ENCODE measurements at regions not wholly inside any gene's neighbourhood (a gene's known extent, or its start where the extent isn't known, plus 50 kb on each side); places are given as distances from the start of the nearest gene placed in this dataset.

DNA sequence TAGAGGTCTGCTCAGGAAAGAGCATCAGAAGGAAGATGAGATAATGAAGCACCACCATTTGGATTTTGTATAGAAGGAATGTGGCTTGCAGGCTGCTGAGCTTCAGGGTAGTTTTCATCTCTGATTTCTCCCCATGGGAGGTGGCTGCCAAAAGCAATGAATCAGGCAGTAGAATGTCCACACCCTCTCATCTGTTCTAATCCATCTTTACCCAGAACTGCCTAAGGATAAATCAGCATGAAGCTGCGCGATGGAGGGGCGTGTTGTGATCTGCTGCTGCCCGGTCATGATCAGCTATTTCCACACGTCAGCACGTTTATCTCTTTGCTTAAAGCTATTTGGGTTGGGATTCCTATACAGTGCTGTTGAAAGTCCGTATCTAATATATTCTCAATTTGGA lies 295.4 kb downstream of the FOXA2 start:
- Mint-ChIP-seq H3K27me3 (no peaks in the 10 kb centered on the region), H3K9me3 (peaks cover 0 to 12% (median 6%) of the 10 kb centered on the region in 8 donors), H3K4me3 (no peak overlapping the region), H3K4me1 (no peaks in the 10 kb centered on the region), H3K27ac (no peak overlapping the region), H3K36me3 (no peaks in the 10 kb centered on the region)
- H3K4me1 ChIP-seq (ENCODE audit: insufficient read depth, low read length): no peaks in the 10 kb centered on the region
- no peaks in the 10 kb centered on the region for H3K27me3 ChIP-seq (ENCODE audit: insufficient read depth, low read length)
- H3K36me3 ChIP-seq (ENCODE audit: insufficient read depth, low read length): no peaks in the 10 kb centered on the region
- no peaks in the 10 kb centered on the region for H3K9me3 ChIP-seq (ENCODE audit: control insufficient read depth in 1 of 2, low read length in 2 of 2)
- CTCF ChIA-PET (ENCODE audit: partially characterized antibody): no interaction called here
- POLR2A ChIA-PET (ENCODE audit: partially characterized antibody): no interaction called here
- intact Hi-C loops (cut with micrococcal nuclease): no loop called here
- no peak for DNase-seq
- no peak overlapping the region for H3K4me3 ChIP-seq (ENCODE audit: low read length in 2 of 2)
- H3K27ac ChIP-seq (ENCODE audit: low read depth, low read length): no peak overlapping the region

DNA sequence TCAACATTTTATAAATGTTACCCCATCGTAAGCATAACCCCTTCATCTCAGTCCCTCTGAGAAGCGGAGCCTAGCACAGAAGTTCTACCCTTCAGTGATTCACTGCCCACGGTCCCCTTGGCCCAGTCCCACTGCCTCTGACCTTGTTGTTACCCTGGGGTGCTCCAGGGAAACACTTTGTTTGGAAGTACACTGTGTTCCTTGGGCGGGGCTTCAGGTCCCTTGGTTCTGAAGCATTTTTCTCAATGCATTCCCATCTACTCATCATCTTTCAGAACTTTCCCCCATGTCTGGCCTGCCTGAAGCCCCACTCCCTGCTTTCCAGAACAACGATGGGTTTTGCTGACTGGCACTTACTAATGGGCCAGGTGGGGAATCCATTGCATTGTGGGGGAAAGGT lies 296.2 kb downstream of the FOXA2 start:
- Mint-ChIP-seq H3K4me3 (no peak overlapping the region), H3K9me3 (peaks cover 0 to 12% (median 5%) of the 10 kb centered on the region in 8 donors), H3K27me3 (no peaks in the 10 kb centered on the region), H3K4me1 (no peaks in the 10 kb centered on the region), H3K36me3 (no peaks in the 10 kb centered on the region), H3K27ac (no peak overlapping the region)
- intact Hi-C loops (cut with micrococcal nuclease): no loop called here
- H3K4me3 ChIP-seq (ENCODE audit: low read length in 2 of 2): no peak overlapping the region
- H3K9me3 ChIP-seq (ENCODE audit: control insufficient read depth in 1 of 2, low read length in 2 of 2): no peaks in the 10 kb centered on the region
- ChIA-PET CTCF (ENCODE audit: partially characterized antibody) (no interaction called here), POLR2A (ENCODE audit: partially characterized antibody) (no interaction called here)
- no peaks in the 10 kb centered on the region for H3K27me3 ChIP-seq (ENCODE audit: insufficient read depth, low read length)
- no peaks in the 10 kb centered on the region for H3K4me1 ChIP-seq (ENCODE audit: insufficient read depth, low read length)
- no peak for DNase-seq
- no peaks in the 10 kb centered on the region for H3K36me3 ChIP-seq (ENCODE audit: insufficient read depth, low read length)
- no peak overlapping the region for H3K27ac ChIP-seq (ENCODE audit: low read depth, low read length)

DNA sequence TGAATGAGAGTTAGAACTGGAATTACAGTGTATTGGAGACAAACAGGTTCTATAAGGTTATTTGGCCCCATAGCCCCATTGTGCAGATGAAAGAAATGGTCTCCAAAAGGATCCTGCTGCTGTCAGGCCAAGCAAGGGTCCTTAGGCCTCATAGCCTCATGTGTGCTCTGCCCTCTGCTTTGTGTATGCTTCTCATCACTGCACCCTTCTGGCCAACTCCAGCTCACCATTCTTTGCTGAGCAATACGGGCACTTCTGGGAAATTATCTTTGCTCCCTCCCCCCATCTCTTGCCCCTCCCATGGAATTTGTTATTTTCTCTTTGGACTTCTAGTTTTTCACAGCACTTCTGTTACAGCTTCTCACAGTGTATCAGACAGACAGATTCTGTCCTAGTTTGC lies 298.8 kb downstream of the FOXA2 start:
- Mint-ChIP-seq H3K4me3 (no peak overlapping the region), H3K27ac (no peak overlapping the region), H3K36me3 (no peaks in the 10 kb centered on the region), H3K9me3 (peaks cover 0 to 7% (median 5%) of the 10 kb centered on the region in 8 donors), H3K27me3 (no peaks in the 10 kb centered on the region), H3K4me1 (no peaks in the 10 kb centered on the region)
- no peak for DNase-seq
- Histone ChIP-seq H3K4me1 (ENCODE audit: insufficient read depth, low read length) (no peaks in the 10 kb centered on the region), H3K27ac (ENCODE audit: low read depth, low read length) (no peak overlapping the region), H3K27me3 (ENCODE audit: insufficient read depth, low read length) (no peaks in the 10 kb centered on the region), H3K36me3 (ENCODE audit: insufficient read depth, low read length) (no peaks in the 10 kb centered on the region), H3K9me3 (ENCODE audit: control insufficient read depth in 1 of 2, low read length in 2 of 2) (no peaks in the 10 kb centered on the region), H3K4me3 (ENCODE audit: low read length in 2 of 2) (no peak overlapping the region)
- intact Hi-C loops (cut with micrococcal nuclease): no loop called here
- ChIA-PET POLR2A (ENCODE audit: partially characterized antibody) (no interaction called here), CTCF (ENCODE audit: partially characterized antibody) (no interaction called here)

GRCh38 chr20:22282696-22283095 lies 301.7 kb downstream of the FOXA2 start:
- Mint-ChIP-seq H3K27me3 (no peaks in the 10 kb centered on the region), H3K4me3 (no peak overlapping the region), H3K36me3 (no peaks in the 10 kb centered on the region), H3K4me1 (no peaks in the 10 kb centered on the region), H3K27ac (no peak overlapping the region), H3K9me3 (peaks cover 0 to 14% (median 5%) of the 10 kb centered on the region in 8 donors)
- intact Hi-C loops (cut with micrococcal nuclease): no loop called here
- Histone ChIP-seq H3K4me3 (ENCODE audit: low read length in 2 of 2) (no peak overlapping the region), H3K27me3 (ENCODE audit: insufficient read depth, low read length) (no peaks in the 10 kb centered on the region), H3K27ac (ENCODE audit: low read depth, low read length) (no peak overlapping the region), H3K36me3 (ENCODE audit: insufficient read depth, low read length) (no peaks in the 10 kb centered on the region), H3K4me1 (ENCODE audit: insufficient read depth, low read length) (no peaks in the 10 kb centered on the region), H3K9me3 (ENCODE audit: control insufficient read depth in 1 of 2, low read length in 2 of 2) (no peaks in the 10 kb centered on the region)
- POLR2A ChIA-PET (ENCODE audit: partially characterized antibody): no interaction called here
- DNase-seq: no peak
- CTCF ChIA-PET (ENCODE audit: partially characterized antibody): no interaction called here

GRCh38 chr20:22274330-22274729 lies 310.0 kb downstream of the FOXA2 start:
- no peaks in the 10 kb centered on the region for H3K4me1 Mint-ChIP-seq
- no peaks in the 10 kb centered on the region for H3K36me3 Mint-ChIP-seq
- DNase-seq: no peak
- H3K27me3 Mint-ChIP-seq: no peaks in the 10 kb centered on the region
- no peak overlapping the region for H3K4me3 Mint-ChIP-seq
- Histone ChIP-seq H3K27me3 (ENCODE audit: insufficient read depth, low read length) (no peaks in the 10 kb centered on the region), H3K27ac (ENCODE audit: low read depth, low read length) (no peak overlapping the region), H3K9me3 (ENCODE audit: control insufficient read depth in 1 of 2, low read length in 2 of 2) (no peaks in the 10 kb centered on the region), H3K4me3 (ENCODE audit: low read length in 2 of 2) (no peak overlapping the region), H3K36me3 (ENCODE audit: insufficient read depth, low read length) (no peaks in the 10 kb centered on the region), H3K4me1 (ENCODE audit: insufficient read depth, low read length) (no peaks in the 10 kb centered on the region)
- peaks cover 6 to 21% (median 13%) of the 10 kb centered on the region in 8 donors for H3K9me3 Mint-ChIP-seq
- intact Hi-C loops (cut with micrococcal nuclease): no loop called here
- no peak overlapping the region for H3K27ac Mint-ChIP-seq
- ChIA-PET POLR2A (ENCODE audit: partially characterized antibody) (no interaction called here), CTCF (ENCODE audit: partially characterized antibody) (no interaction called here)

GRCh38 chr20:22268675-22269074 lies 315.7 kb downstream of the FOXA2 start:
- ChIA-PET CTCF (ENCODE audit: partially characterized antibody) (no interaction called here), POLR2A (ENCODE audit: partially characterized antibody) (no interaction called here)
- no peak overlapping the region for H3K27ac Mint-ChIP-seq
- intact Hi-C loops (cut with micrococcal nuclease): no loop called here
- H3K27me3 Mint-ChIP-seq: no peaks in the 10 kb centered on the region
- H3K36me3 Mint-ChIP-seq: no peaks in the 10 kb centered on the region
- no peak overlapping the region for H3K4me3 Mint-ChIP-seq
- Histone ChIP-seq H3K27ac (ENCODE audit: low read depth, low read length) (no peak overlapping the region), H3K9me3 (ENCODE audit: control insufficient read depth in 1 of 2, low read length in 2 of 2) (no peaks in the 10 kb centered on the region), H3K36me3 (ENCODE audit: insufficient read depth, low read length) (no peaks in the 10 kb centered on the region), H3K27me3 (ENCODE audit: insufficient read depth, low read length) (no peaks in the 10 kb centered on the region), H3K4me1 (ENCODE audit: insufficient read depth, low read length) (no peaks in the 10 kb centered on the region), H3K4me3 (ENCODE audit: low read length in 2 of 2) (no peak overlapping the region)
- no peak for DNase-seq
- no peaks in the 10 kb centered on the region for H3K4me1 Mint-ChIP-seq
- peaks cover 0 to 19% (median 6%) of the 10 kb centered on the region in 8 donors for H3K9me3 Mint-ChIP-seq

- DNase-seq: no peak
- Mint-ChIP-seq H3K4me3 (no peak overlapping the region), H3K27ac (no peak overlapping the region), H3K9me3 (peaks cover 0 to 15% (median 5%) of the 10 kb centered on the region in 8 donors), H3K4me1 (no peaks in the 10 kb centered on the region), H3K36me3 (no peaks in the 10 kb centered on the region), H3K27me3 (no peaks in the 10 kb centered on the region)
- POLR2A ChIA-PET (ENCODE audit: partially characterized antibody): no interaction called here
- Histone ChIP-seq H3K36me3 (ENCODE audit: insufficient read depth, low read length) (no peaks in the 10 kb centered on the region), H3K27ac (ENCODE audit: low read depth, low read length) (no peak overlapping the region), H3K27me3 (ENCODE audit: insufficient read depth, low read length) (no peaks in the 10 kb centered on the region), H3K4me1 (ENCODE audit: insufficient read depth, low read length) (no peaks in the 10 kb centered on the region), H3K9me3 (ENCODE audit: control insufficient read depth in 1 of 2, low read length in 2 of 2) (no peaks in the 10 kb centered on the region), H3K4me3 (ENCODE audit: low read length in 2 of 2) (no peak overlapping the region)
- intact Hi-C loops (cut with micrococcal nuclease): no loop called here
- CTCF ChIA-PET (ENCODE audit: partially characterized antibody): no interaction called here
Measured at GRCh38 chr20:22264917-22265316, 319.5 kb downstream of the FOXA2 start.

GRCh38 chr20:22260506-22260905 lies 323.9 kb downstream of the FOXA2 start:
- intact Hi-C loops (cut with micrococcal nuclease): no loop called here
- Histone ChIP-seq H3K4me3 (ENCODE audit: low read length in 2 of 2) (no peak overlapping the region), H3K27ac (ENCODE audit: low read depth, low read length) (no peak overlapping the region), H3K27me3 (ENCODE audit: insufficient read depth, low read length) (no peaks in the 10 kb centered on the region), H3K36me3 (ENCODE audit: insufficient read depth, low read length) (no peaks in the 10 kb centered on the region), H3K9me3 (ENCODE audit: control insufficient read depth in 1 of 2, low read length in 2 of 2) (no peaks in the 10 kb centered on the region), H3K4me1 (ENCODE audit: insufficient read depth, low read length) (no peaks in the 10 kb centered on the region)
- ChIA-PET POLR2A (ENCODE audit: partially characterized antibody) (no interaction called here), CTCF (ENCODE audit: partially characterized antibody) (no interaction called here)
- Mint-ChIP-seq H3K9me3 (peaks cover 0 to 13% (median 3%) of the 10 kb centered on the region in 8 donors), H3K4me3 (no peak overlapping the region), H3K27me3 (no peaks in the 10 kb centered on the region), H3K36me3 (no peaks in the 10 kb centered on the region), H3K27ac (no peak overlapping the region), H3K4me1 (no peaks in the 10 kb centered on the region)
- DNase-seq: no peak

All from CD4-positive, alpha-beta memory T cell (primary cell).